Choroid plexus epithelial cell (primary cell): ENCODE measurements at regions not wholly inside any gene's neighbourhood (a gene's known extent, or its start where the extent isn't known, plus 50 kb on each side); places are given as distances from the start of the nearest gene placed in this dataset.

ENCODE experiments used
- DNase-seq: peaks from one replicate; pipeline ENCODE4 v3.0.0-alpha.2; 2010; ENCODE audit warnings: low read depth
- H3K4me3 ChIP-seq: 2 replicates; pipeline ENCODE4 v1.5.1; 2011; ENCODE audit warnings: low read depth, mild to moderate bottlenecking, control low read depth, low read length, moderate library complexity
- CTCF ChIP-seq: conservative IDR thresholded peaks from 2 replicates; pipeline ENCODE4 v1.5.1; 2011; ENCODE audit warnings: low read depth, mild to moderate bottlenecking, control low read depth, inconsistent platforms, low read length, moderate library complexity

- H3K4me3 ChIP-seq: no peak overlapping the region
- TF ChIP-seq CTCF: no peak
- DNase-seq: no peak
Observed at GRCh38 chr6:4608361-4609115, 167.7 kb upstream of the CDYL start.

GRCh38 chr6:4607793-4608192, 168.4 kb upstream of the CDYL start:
- peak; percentile 24 for DNase-seq
- H3K4me3 ChIP-seq: no peak overlapping the region
- TF ChIP-seq CTCF: no peak

GRCh38 chr6:4606821-4607704, 169.1 kb upstream of the CDYL start:
- DNase-seq: peak; percentile 78
- no peak overlapping the region for H3K4me3 ChIP-seq
- no peak for TF ChIP-seq CTCF

GRCh38 chr6:4606016-4606415, 170.2 kb upstream of the CDYL start:
- DNase-seq: no peak
- no peak overlapping the region for H3K4me3 ChIP-seq
- no peak for TF ChIP-seq CTCF

- TF ChIP-seq CTCF: no peak
Observed at GRCh38 chr6:4603856-4604369, 172.3 kb upstream of the CDYL start.

GRCh38 chr6:4603291-4603690, 172.9 kb upstream of the CDYL start:
- DNase-seq: peak; percentile 97
- H3K4me3 ChIP-seq: no peak overlapping the region
- TF ChIP-seq CTCF: no peak

More at GRCh38 chr6:4603856-4604369, 172.3 kb upstream of the CDYL start:
- peak; percentile 28 for DNase-seq
- H3K4me3 ChIP-seq: no peak overlapping the region
